Kidney (tissue), 13 donors: ENCODE measurements at regions not wholly inside any gene's neighbourhood (a gene's known extent, or its start where the extent isn't known, plus 50 kb on each side); places are given as distances from the start of the nearest gene placed in this dataset.

ENCODE experiments used
- DNase-seq, 5 donors: peaks; one replicate each; pipeline ENCODE4 v3.0.0-alpha.2; 2013 to 2020
- FAIRE-seq: peaks from 2 replicates; lab custom pipeline; 2012; peaks lifted over from hg19 to GRCh38; lab: Jason Lieb, UNC
- H3K27ac ChIP-seq, 2 donors: one replicate each; pipeline ENCODE4 v1.7.0; 2013; ENCODE audit warnings: low read depth in 2 of 2, low read length in 2 of 2, inconsistent platforms in 1 of 2
- H3K27me3 ChIP-seq: one replicate; pipeline ENCODE4 v1.7.1; 2013; ENCODE audit warnings: low read length, inconsistent platforms; ENCODE audit not compliant: control insufficient read depth, insufficient read depth
- H3K36me3 ChIP-seq, 3 donors: one replicate each; pipeline versions ENCODE4 v1.7.0 to v1.7.1; 2013; ENCODE audit warnings: low read length in 3 of 3, control low read depth in 1 of 3, inconsistent platforms in 1 of 3; ENCODE audit not compliant: insufficient read depth in 3 of 3, control insufficient read depth in 2 of 3
- H3K4me1 ChIP-seq, 3 donors: one replicate each; pipeline versions ENCODE4 v1.7.0 to v1.7.1; 2013; ENCODE audit warnings: low read length in 3 of 3, inconsistent platforms in 1 of 3, low read depth in 1 of 3; ENCODE audit not compliant: control insufficient read depth in 2 of 3, insufficient read depth in 2 of 3
- H3K4me3 ChIP-seq, 3 donors: one replicate each; pipeline versions ENCODE4 v1.7.0 to v1.8.1; 2013; ENCODE audit warnings: low read length in 3 of 3, control low read depth in 1 of 3, inconsistent platforms in 1 of 3
- H3K9ac ChIP-seq, 3 donors: one replicate each; pipeline versions ENCODE4 v1.7.0 to v1.7.1; 2013; ENCODE audit warnings: low read length in 3 of 3, control low read depth in 1 of 3, inconsistent platforms in 1 of 3
- H3K9me3 ChIP-seq, 3 donors: one replicate each; pipeline versions ENCODE4 v1.7.0 to v1.7.1; 2013; ENCODE audit warnings: low read length in 3 of 3, control low read depth in 1 of 3, inconsistent platforms in 1 of 3; ENCODE audit not compliant: control insufficient read depth in 2 of 3, insufficient read depth in 1 of 3
- intact Hi-C: fragments of 100-400 bp; cut with DNase I; formaldehyde crosslinking; loops from one replicate; pipeline ENCODE4 v1.11.1; 2022
- TF ChIP-seq, protein P1 (sequence below): IDR thresholded peaks from 3 replicates; pipeline ENCODE4 v1.5.1; 2012; ENCODE audit warnings: mild to moderate bottlenecking, moderate library complexity, borderline replicate concordance; ENCODE audit not compliant: insufficient read depth; ENCODE audit errors: extremely low read depth
- donor health status: control.
- donor health status: control.
- donor health status: control.
- donor health status: control.
- donor health status: control.
- donor health status: DM: yes; HTN: yes; CAD: no.
- donor health status: Normal renal cell carcinoma (clear cell type).

DNA sequence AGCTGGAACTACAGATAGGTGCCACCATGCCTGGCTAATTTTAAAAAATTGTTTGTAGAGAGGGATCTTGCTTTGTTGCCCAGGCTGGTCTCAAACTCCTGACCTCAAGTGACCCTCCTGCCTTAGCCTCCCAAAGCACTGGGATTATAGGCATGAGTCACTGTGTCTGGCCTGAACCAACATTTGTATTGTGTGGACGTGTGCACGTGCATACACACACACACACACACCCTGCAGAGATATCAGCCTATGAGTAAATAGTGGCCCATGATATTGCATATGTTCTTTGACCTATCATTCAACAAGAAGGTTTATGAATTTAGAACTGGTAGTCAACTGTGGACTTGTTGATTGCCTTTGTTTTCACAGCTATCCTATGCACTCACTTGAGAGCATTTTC, 161.6 kb downstream of the BAMBI start:
- Histone ChIP-seq H3K9ac (no peak overlapping the region), H3K9me3 (no peaks in the 10 kb centered on the region), H3K4me1 (no peaks in the 10 kb centered on the region), H3K27ac (no peak overlapping the region), H3K27me3 (no peaks in the 10 kb centered on the region), H3K36me3 (no peaks in the 10 kb centered on the region), H3K4me3 (no peak overlapping the region)
- DNase-seq (no peak), FAIRE-seq (no peak)
- TF ChIP-seq, protein P1, sequence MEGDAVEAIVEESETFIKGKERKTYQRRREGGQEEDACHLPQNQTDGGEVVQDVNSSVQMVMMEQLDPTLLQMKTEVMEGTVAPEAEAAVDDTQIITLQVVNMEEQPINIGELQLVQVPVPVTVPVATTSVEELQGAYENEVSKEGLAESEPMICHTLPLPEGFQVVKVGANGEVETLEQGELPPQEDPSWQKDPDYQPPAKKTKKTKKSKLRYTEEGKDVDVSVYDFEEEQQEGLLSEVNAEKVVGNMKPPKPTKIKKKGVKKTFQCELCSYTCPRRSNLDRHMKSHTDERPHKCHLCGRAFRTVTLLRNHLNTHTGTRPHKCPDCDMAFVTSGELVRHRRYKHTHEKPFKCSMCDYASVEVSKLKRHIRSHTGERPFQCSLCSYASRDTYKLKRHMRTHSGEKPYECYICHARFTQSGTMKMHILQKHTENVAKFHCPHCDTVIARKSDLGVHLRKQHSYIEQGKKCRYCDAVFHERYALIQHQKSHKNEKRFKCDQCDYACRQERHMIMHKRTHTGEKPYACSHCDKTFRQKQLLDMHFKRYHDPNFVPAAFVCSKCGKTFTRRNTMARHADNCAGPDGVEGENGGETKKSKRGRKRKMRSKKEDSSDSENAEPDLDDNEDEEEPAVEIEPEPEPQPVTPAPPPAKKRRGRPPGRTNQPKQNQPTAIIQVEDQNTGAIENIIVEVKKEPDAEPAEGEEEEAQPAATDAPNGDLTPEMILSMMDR: no peak
- intact Hi-C loops: no loop called here

DNA sequence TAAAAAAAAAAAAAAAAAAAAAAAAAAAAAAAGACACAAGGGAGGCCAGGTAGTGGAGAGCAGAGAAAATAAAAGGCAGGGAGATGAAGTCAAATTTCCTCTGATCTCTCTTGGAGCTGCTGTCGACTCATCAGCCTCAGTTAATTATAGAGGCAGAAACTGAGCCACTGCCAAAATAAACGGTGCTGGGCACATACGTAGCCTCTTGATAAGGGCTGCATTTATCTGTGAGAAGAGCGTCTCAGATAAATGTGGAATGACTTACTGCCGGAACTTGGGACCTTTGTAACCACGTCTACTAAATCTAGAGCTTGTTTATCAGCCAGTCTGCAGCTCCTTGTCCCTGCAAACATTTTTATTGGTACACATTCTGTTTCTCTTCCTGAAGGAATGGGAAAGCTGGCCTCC, 162.3 kb downstream of the BAMBI start:
- no peak overlapping the region for H3K9ac ChIP-seq
- DNase-seq: peak in 3 of 5 donors; percentile 64 to 86 (median 85)
- H3K4me1 ChIP-seq: no peaks in the 10 kb centered on the region
- H3K4me3 ChIP-seq: no peak overlapping the region
- no peaks in the 10 kb centered on the region for H3K36me3 ChIP-seq
- no peak for FAIRE-seq
- no peak overlapping the region for H3K27ac ChIP-seq
- intact Hi-C loops: no loop called here
- H3K9me3 ChIP-seq: peaks cover 0 to 6% (median 0%) of the 10 kb centered on the region in 3 donors
- H3K27me3 ChIP-seq: no peaks in the 10 kb centered on the region
- TF ChIP-seq, protein P1: no peak

DNA sequence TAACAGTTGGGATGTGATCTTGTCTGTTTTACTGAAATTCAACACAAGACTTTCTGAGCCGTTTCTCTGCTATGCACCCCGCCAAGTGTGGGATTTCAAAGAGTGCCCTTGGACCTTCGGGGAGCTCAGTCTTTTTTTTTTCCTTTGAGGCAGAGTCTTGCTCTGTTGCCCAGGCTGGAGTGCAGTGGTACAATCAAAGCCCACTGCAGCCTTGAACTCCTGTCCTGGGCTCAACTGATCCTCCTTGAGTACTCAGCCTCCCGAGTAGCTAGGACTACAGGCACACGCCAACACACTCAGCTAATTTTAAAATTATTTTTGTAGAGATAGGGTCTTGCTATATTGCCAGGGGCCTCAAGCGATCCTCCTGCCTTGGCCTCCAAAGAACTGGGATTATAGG, 162.9 kb downstream of the BAMBI start:
- Histone ChIP-seq H3K4me3 (no peak overlapping the region), H3K4me1 (no peaks in the 10 kb centered on the region), H3K27ac (no peak overlapping the region), H3K27me3 (no peaks in the 10 kb centered on the region), H3K9ac (no peak overlapping the region), H3K9me3 (peaks cover 0 to 12% (median 3%) of the 10 kb centered on the region in 3 donors), H3K36me3 (no peaks in the 10 kb centered on the region)
- TF ChIP-seq, protein P1: no peak
- DNase-seq: no peak
- FAIRE-seq: no peak
- intact Hi-C loops: no loop called here

DNA sequence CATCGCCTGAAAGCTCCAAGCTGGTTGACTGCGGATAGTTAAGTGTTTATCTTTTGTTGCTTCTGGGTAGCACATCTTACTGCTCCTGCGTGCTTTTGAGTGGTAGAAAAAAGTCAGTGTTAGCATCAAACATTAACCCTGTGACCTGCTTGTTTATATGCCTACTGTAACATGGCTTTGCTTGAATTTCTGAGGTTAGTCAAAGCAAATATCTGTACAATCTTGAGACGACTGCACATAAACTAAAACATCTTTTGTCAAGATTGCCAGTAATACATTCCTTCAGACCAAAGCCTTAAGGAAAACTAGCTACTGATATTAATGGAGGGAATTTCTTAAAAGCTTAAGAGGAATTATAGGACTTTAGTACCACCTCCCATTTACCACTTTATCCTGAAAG, 163.7 kb downstream of the BAMBI start:
- Histone ChIP-seq H3K27me3 (no peaks in the 10 kb centered on the region), H3K4me3 (no peak overlapping the region), H3K27ac (no peak overlapping the region), H3K9ac (no peak overlapping the region), H3K4me1 (no peaks in the 10 kb centered on the region), H3K36me3 (no peaks in the 10 kb centered on the region), H3K9me3 (peaks cover 0 to 15% (median 3%) of the 10 kb centered on the region in 3 donors)
- FAIRE-seq: no peak
- TF ChIP-seq, protein P1: no peak
- intact Hi-C loops: no loop called here
- DNase-seq: peak in 1 of 5 donors; percentile 51
